AG08395 (cell line): ENCODE measurements at regions not wholly inside any gene's neighbourhood (a gene's known extent, or its start where the extent isn't known, plus 50 kb on each side); places are given as distances from the start of the nearest gene placed in this dataset.

ENCODE experiments used
- DNase-seq: peaks from one replicate; pipeline ENCODE4 v3.0.0; 2012; ENCODE audit warnings: mixed read lengths, low spot score

- DNase-seq, result no peak
Measured at GRCh38 chr9:129359916-129360536, 182.0 kb upstream of the IER5L start.

DNA sequence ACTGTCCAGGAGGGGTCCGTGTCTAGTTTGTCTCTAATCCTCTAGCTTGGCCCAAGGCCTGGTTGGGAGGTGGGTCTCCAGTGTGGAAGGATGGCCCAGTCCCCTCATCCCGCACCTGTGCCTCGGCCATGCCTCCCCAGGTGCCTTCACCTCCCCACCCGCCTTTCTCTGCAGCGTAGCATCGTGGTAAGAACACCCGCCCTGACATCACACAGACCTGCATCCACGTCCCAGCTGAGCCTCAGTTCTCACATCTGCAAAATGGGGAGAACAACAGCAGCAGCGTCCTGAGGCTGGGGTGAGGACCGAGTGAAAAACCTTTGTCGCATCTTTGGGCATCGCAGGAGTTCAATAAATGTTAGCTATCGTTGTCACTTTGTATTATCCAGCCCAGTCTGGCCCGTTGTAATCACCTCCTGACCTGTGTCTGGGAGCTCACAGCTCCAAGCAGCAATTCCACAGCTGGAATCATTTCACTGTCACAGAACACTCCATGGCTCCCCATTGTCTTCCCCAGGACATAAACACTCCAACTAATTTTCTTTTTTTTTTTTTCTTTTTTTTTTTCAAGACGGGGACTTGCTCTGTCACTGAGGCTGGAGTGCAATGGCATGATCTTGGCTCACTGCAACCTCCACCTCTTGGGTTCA is 181.2 kb upstream of the IER5L start:
- DNase-seq, result no peak

- DNase-seq, result no peak
Measured at GRCh38 chr9:129358621-129359154, 180.6 kb upstream of the IER5L start.

- DNase-seq, result no peak
Measured at GRCh38 chr9:129357773-129358245, 179.7 kb upstream of the IER5L start.

GRCh38 chr9:129356871-129357772 is 179.1 kb upstream of the IER5L start:
- DNase-seq, result no peak

DNA sequence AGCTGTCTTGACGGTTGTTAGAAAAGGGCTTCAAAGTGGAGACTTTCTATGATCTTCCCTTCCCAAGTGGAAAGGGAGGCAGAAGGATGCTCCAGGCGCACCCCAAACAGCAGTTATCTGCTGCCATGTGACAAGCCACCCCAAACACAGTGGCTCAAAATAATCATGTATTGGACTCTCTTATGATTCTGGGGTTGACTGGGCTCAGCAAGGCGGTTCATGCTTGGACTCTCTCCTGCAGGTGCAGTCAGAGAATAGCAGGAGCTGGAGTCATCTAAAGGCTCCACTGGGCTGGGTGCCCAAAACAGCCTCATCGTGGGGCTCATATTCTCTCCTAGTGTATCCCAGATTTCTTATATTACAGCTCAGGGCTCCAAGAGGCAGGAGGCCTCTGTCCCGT is 177.6 kb upstream of the IER5L start:
- DNase-seq, result no peak

DNA sequence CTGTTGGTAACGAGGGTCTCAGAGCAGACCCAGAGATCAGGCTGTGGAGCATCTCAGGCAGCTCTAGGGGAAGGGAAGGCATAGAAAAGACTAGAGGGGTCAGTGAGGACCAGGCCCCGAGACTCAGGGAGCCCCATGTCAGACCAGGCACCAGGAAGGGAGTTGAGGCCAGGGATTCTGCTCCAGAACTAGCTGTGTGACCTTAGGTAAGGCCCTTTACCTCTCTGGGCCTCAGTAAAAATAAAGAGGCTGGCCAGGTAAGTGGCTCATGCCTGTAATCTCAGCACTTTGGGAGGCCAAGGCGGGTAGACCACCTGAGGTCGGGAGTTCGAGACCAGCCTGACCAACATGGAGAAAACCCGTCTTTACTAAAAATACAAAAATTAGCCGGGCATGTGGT is 176.4 kb upstream of the IER5L start:
- no peak for DNase-seq

DNA sequence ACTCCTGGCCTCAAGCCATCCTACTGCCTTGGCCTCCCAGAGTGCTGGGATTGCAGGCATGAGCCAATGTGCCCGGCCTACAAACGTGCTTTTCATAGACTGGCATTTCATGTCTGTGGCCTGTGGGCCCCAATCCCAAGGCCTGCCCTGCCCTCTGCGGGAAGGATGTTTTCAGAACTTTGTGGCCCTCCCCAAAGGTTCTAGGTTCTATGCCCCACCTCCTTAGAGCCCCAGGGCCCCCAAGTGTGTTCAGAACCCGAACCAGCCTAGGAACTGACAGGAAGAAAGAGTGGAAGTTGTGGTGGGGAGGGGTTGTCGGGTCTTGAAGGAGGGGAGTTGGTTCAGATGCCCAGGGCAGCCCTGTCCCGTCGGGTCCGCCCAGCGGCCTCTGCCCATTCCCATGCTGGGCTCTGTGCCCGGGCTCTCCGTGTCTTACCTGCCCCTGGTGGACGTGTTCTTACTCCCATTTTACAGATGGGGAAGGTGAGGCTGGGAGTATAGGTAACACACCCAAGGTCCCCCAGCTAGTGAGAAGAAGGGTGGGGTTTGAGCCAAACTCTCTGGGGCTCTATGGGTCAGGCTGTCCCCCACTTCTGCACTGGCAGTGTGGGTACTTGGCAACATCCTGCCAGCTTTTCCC is 175.8 kb upstream of the IER5L start:
- no peak for DNase-seq

GRCh38 chr9:129352146-129352865 is 174.2 kb upstream of the IER5L start:
- DNase-seq, result no peak

GRCh38 chr9:129351642-129352145 is 173.6 kb upstream of the IER5L start:
- no peak for DNase-seq

GRCh38 chr9:129351058-129351641 is 173.1 kb upstream of the IER5L start:
- no peak for DNase-seq

- DNase-seq, result no peak
Measured at GRCh38 chr9:129350143-129350935, 172.3 kb upstream of the IER5L start.

DNA sequence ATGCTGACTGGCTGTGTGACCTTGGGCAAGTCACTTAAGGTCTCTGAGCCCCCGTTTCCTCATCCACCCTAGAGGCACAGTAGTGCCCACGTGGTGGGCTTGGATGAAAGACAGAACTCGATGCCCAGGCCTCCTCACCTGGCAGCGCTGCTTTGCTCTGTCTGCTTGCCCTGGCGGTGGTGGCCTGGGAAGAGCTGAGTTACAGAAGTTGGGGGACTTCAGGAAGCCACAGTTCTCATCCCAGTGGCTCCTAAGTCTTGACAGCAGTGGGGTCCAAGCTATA is 171.5 kb upstream of the IER5L start:
- no peak for DNase-seq

GRCh38 chr9:129348890-129349664 is 171.0 kb upstream of the IER5L start:
- no peak for DNase-seq

- DNase-seq, result peak; percentile 73
Measured at GRCh38 chr9:129347316-129348120, 169.5 kb upstream of the IER5L start.

DNA sequence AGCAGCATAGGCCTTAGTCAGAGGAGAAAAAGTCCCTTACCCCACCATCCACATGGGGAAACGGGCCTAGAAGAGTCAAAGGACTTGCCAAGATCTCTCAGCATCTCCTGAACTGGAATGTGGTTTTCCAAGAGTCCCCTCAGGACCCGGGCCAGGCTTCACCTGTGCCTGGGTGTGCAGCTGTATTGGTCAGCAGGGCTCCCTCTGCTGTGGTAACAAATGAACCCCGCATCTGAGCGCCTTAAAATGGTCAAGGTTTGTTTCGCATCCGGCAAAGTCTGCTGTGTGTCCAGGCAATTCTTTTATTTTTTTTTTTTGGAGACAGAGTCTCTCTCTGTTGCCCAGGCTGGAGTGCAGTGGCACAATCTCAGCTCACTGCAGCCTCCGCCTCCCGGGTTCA is 168.0 kb upstream of the IER5L start:
- DNase-seq, result no peak

DNA sequence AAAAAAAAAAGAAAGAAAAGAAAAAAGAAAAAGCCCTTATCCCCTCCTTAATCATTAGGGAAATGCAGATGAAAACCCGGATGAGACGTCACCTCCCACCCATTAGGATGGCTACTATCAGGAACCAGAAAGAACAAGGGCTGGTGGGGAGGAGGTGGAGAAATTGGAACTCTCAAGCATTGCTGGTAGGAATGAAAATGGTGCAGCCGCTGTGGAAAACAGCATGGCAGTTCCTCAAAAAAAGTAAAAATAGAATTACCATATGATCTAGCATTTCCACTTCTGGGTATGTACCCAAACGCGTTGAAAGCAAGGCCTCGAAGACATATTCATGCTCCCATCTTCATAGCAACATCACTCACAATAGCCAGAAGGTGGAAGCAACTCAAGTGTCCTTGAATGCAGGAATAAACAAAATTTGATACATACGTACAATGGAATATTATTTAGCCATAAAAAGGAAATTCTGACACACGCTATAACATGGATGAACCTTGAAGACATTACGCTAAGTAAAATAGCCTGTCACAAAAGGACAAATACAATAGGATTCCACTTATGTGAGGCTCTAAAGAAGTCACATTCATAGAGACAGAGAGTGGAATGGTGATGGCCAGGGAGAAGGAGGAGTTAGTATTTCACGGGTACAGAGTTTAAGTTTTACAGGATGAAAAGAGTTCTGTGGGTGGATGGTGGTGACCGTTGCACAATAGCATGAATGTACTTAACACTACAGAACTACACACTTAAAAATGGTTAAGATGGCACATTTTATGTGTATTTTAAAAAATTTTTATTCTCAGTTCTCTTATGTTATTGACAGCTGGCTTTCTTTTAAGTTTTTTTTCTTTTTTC is 166.8 kb upstream of the IER5L start:
- DNase-seq, result no peak
